ENCODE measurements at regions not wholly inside any gene's neighbourhood (a gene's known extent, or its start where the extent isn't known, plus 50 kb on each side); places are given as distances from the start of the nearest gene placed in this dataset.

DNA sequence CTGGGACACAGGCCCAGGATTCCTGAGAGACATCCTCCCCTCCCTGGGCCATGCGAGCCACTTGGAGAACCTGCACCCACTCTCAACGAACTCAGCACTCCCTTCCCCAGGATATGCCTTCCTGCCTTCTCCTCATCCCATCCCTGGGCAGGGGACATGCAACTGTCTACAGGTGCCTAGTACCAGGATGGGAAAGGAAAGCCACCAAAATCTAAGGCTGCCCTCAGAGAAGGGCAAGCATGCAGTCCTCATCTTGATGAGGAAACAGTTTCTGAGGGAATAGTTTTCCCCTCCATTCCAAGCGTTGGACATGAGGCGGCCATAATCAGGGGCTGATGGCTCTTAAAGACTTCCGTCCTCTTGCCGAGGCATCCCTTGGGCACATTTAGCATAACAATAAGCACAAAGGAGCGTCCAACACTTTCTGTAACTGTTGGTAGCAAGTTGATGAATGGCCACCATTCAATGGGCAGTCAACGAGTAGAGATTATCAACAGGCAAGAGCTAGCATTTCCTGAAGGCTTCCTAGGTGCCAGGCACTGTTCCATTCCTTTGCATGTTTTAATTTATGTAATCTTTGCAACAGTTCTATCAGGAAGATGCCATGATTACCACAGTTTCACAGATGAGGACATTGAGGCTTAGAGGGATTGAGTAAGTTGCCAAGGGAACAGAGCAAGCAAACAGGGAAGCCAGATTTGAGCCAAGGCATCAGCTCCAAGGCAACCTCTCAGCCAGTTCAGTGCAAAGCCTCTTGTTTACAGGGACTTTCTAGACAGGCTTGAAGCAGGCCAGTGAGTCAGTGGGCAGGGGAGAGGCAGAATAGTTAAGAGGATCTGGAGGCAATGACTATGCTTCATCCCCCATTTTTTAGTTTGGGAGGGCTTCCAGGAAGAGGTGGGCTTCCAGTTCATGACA is 105.1 kb downstream of the SINHCAF start:
- TF ChIP-seq CTCF (IDR thresholded peaks at IDR 0.05) (no peak), POLR2A (IDR thresholded peaks at IDR 0.05) (no peak)

Measured in upper lobe of left lung (tissue), 4 donors.